K562 (cell line): ENCODE measurements at regions not wholly inside any gene's neighbourhood (a gene's known extent, or its start where the extent isn't known, plus 50 kb on each side); places are given as distances from the start of the nearest gene placed in this dataset.

Source experiments
- ATAC-seq: fragments of 200-7000 bp; cut with Tn5 transposase; 3 replicates; pipeline ENCODE4 v1.9.1; 2020; ENCODE audit warnings: moderate library complexity
- BruUV-seq: library from RNA; stranded (reverse); fragments of 400-500 nt; replicated peaks from 2 replicates; lab custom pipeline; 2021; lab: Mats Ljungman, UMichigan
- CTCF ChIA-PET: fragments of 300-600 bp; formaldehyde crosslinking; extraction: SDS; loops from one replicate; lab custom pipeline; 2021; ENCODE audit warnings: low intra/inter-chr PET ratio; lab: Yijun Ruan, JAX
- POLR2A ChIA-PET: fragments of 300-600, 350-650 bp; sonication (Branson Sonifier 250); formaldehyde crosslinking; extraction: SDS; loops from one replicate; lab custom pipeline; 2021; ENCODE audit warnings: antibody characterized with exemption, inconsistent platforms; lab: Yijun Ruan, JAX
- DNase-seq, 4 experiments: peaks; one replicate each; pipeline versions ENCODE4 v3.0.0 to v3.0.0-alpha.2; 2011 to 2018; ENCODE audit warnings: low spot score in 3 of 4, mixed read lengths in 3 of 4; ENCODE audit errors: extremely low read depth in 1 of 4
- FAIRE-seq: peaks from 2 replicates; lab custom pipeline; 2011; peaks lifted over from hg19 to GRCh38; lab: Jason Lieb, UNC
- H2AFZ ChIP-seq: 2 replicates; pipeline ENCODE4 v1.6.0; 2011; ENCODE audit warnings: low read depth, low read length, control low read depth, inconsistent platforms
- H3K27ac ChIP-seq: fragments of 200-600 bp; 3 replicates; pipeline ENCODE4 v1.8.0; 2011; ENCODE audit warnings: low read depth, mild to moderate bottlenecking, control low read depth, inconsistent platforms, low read length, moderate library complexity, mixed read lengths; ENCODE audit errors: extremely low read depth
- H3K27me3 ChIP-seq, 2 experiments: fragments of 300-600 bp in 1 of 2; 2 replicates in 1 of 2; 3 replicates in 1 of 2; pipeline versions ENCODE4 v1.6.0 to v1.8.0; 2011; ENCODE audit warnings: inconsistent platforms in 2 of 2, low read length in 2 of 2, mild to moderate bottlenecking in 1 of 2, mixed read lengths in 1 of 2, moderate library complexity in 1 of 2; ENCODE audit not compliant: control insufficient read depth in 2 of 2, insufficient read depth in 2 of 2
- H3K36me3 ChIP-seq: fragments of 300-600 bp; 3 replicates; pipeline ENCODE4 v1.8.0; 2011; ENCODE audit warnings: mild to moderate bottlenecking, low read length, inconsistent platforms; ENCODE audit not compliant: control insufficient read depth, insufficient read depth
- H3K4me1 ChIP-seq, 2 experiments: fragments of 200-600 bp in 1 of 2; replicated peaks in 1 of 2; 2 replicates in 1 of 2; 3 replicates in 1 of 2; pipeline versions ENCODE4 v1.5.1 to v1.8.0; 2011; ENCODE audit warnings: inconsistent platforms in 2 of 2, low read length in 2 of 2, mild to moderate bottlenecking in 1 of 2, mixed read lengths in 1 of 2, moderate library complexity in 1 of 2; ENCODE audit not compliant: control insufficient read depth in 2 of 2, insufficient read depth in 2 of 2
- H3K4me2 ChIP-seq: 2 replicates; pipeline ENCODE4 v1.6.1; 2011; ENCODE audit warnings: low read length, control low read depth, inconsistent platforms, mixed read lengths; ENCODE audit not compliant: insufficient read depth
- H3K4me3 ChIP-seq: fragments of 200-600 bp; sonication (generic), shearing (Covaris generic); 2 replicates; pipeline ENCODE4 v1.5.1; 2016; ENCODE audit warnings: control low read depth, inconsistent platforms
- H3K79me2 ChIP-seq: fragments of 200-600 bp; 3 replicates; pipeline ENCODE4 v1.8.0; 2011; ENCODE audit warnings: low read length, inconsistent platforms; ENCODE audit not compliant: control insufficient read depth, insufficient read depth
- H3K9ac ChIP-seq, 2 experiments: 2 replicates each; pipeline versions ENCODE4 v1.6.0 to v1.6.1; 2011; ENCODE audit warnings: low read depth in 2 of 2, low read length in 2 of 2, control low read depth in 1 of 2, inconsistent platforms in 1 of 2, mild to moderate bottlenecking in 1 of 2, mixed read lengths in 1 of 2; ENCODE audit not compliant: insufficient read depth in 1 of 2
- H3K9me1 ChIP-seq: one replicate; pipeline ENCODE4 v1.6.0; 2011; ENCODE audit warnings: inconsistent platforms, mild to moderate bottlenecking, low read length, moderate library complexity; ENCODE audit not compliant: control insufficient read depth, insufficient read depth
- H3K9me3 ChIP-seq: replicated peaks from 2 replicates; pipeline ENCODE4 v1.5.1; 2011; ENCODE audit warnings: low read depth, low read length, inconsistent platforms; ENCODE audit not compliant: control insufficient read depth, insufficient read depth
- H4K20me1 ChIP-seq: replicated peaks from 2 replicates; pipeline ENCODE4 v1.6.1; 2011; ENCODE audit warnings: low read length, inconsistent platforms, mixed read lengths; ENCODE audit not compliant: control insufficient read depth, insufficient read depth
- CREM ChIP-seq: IDR thresholded peaks from 2 replicates; pipeline ENCODE4 v1.6.1; 2014; ENCODE audit warnings: antibody characterized with exemption, low read depth
- HCFC1 ChIP-seq: IDR thresholded peaks from 2 replicates; pipeline ENCODE4 v1.6.1; 2012; ENCODE audit warnings: low read depth, low read length, improper control_type of control experiment
- HMG20B ChIP-seq: fragments of 250-450 bp; sonication (Bioruptor Pico); IDR thresholded peaks from 2 replicates; pipeline ENCODE4 v1.5.0; 2021; ENCODE audit warnings: mild to moderate bottlenecking
- NFIC ChIP-seq: fragments of 450-650 bp; IDR thresholded peaks from 2 replicates; pipeline ENCODE4 v1.6.1; 2017; ENCODE audit warnings: mild to moderate bottlenecking, inconsistent platforms
- PHB2 ChIP-seq: fragments of 450-650 bp; IDR thresholded peaks from 2 replicates; pipeline ENCODE4 v1.6.1; 2017; ENCODE audit warnings: low read depth
- RFX5 ChIP-seq: IDR thresholded peaks from 2 replicates; pipeline ENCODE4 v1.6.1; 2011; ENCODE audit warnings: low read depth, mild to moderate bottlenecking, improper control_type of control experiment, low read length
- ZBTB17 ChIP-seq: fragments of 450-650 bp; formaldehyde crosslinking; IDR thresholded peaks from 2 replicates; pipeline ENCODE4 v1.4.0; 2020; ENCODE audit warnings: mild to moderate bottlenecking
- ZNF3 ChIP-seq: fragments of 250-450 bp; sonication (Bioruptor Pico); IDR thresholded peaks from 2 replicates; pipeline ENCODE4 v1.5.0; 2021; ENCODE audit warnings: mild to moderate bottlenecking, moderate library complexity
- WGBS: fragments of 100-300 bp; shearing (Covaris generic); methylation state at CpG from one replicate; pipeline ENCODE4 v1.1.6; 2016; ENCODE audit warnings: low coverage, mixed read lengths; ENCODE audit not compliant: insufficient coverage; ENCODE audit errors: missing lambda C conversion rate; 5-methylcytosine and 5-hydroxymethylcytosine counted together
- in situ Hi-C: fragments of 300-500 bp; cut with MboI; formaldehyde crosslinking; loops from 4 replicates; pipeline ENCODE4 v1.15.0; 2018; ENCODE audit warnings: inconsistent platforms, mixed read lengths
- intact Hi-C: fragments of 100-400 bp; cut with micrococcal nuclease; formaldehyde crosslinking; loops from 2 replicates; pipeline ENCODE4 v1.14.2; 2022
- TF ChIP-seq, protein P1 (sequence below), 2 experiments: fragments of 450-650 bp in 1 of 2; IDR thresholded peaks; 2 replicates each; pipeline ENCODE4 v1.6.1; 2011 to 2017; ENCODE audit warnings: low read depth in 2 of 2, antibody characterized with exemption in 1 of 2, borderline replicate concordance in 1 of 2, low read length in 1 of 2, mild to moderate bottlenecking in 1 of 2, mixed read lengths in 1 of 2; ENCODE audit not compliant: control insufficient read depth in 1 of 2
- TF ChIP-seq, protein P2 (sequence below), 2 experiments: fragments of 450-650 bp; conservative IDR thresholded peaks; 2 replicates each; pipeline ENCODE4 v1.6.1; 2017; ENCODE audit warnings: mild to moderate bottlenecking in 2 of 2, moderate library complexity in 2 of 2

DNA sequence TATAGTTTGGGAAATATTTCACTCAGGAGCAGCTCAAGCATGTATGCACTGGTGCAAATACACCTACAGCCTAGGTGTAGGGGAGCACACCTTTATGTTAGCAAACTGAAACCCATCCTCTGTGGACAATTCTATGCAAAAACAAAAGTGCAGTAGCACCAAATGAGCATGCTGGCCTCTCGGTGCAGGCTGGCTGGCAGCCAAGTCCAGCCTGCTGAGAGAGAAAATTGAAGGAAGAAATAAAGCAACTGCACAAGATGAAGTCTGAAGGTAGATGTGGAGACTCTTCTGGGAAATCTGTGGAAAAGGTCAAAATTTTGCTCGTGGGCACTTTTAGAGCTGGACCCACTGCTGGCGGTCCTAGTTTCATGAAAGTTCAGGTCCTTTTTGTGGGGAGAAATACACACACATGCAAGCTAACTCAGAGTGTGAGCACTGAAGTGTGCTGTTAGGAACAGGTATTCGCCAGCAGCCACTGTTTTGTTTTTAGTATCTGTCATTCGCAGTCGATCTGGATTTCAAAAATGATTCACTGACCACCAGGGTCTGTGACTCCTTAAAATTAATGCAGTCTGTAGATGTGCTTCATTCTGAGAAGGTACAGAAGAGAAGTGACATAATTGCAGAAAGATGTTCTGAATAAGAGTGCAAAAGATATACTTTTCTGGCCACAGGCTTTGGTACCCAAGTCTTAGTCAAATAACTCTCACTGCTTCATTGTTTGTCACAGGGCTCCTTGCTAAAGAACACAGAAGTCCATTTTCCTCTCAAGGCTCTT lies 281.7 kb downstream of the PARP8 start:
- H3K4me1 ChIP-seq, result no peaks in the 10 kb centered on the region
- H3K27me3 ChIP-seq, result no peaks in the 10 kb centered on the region
- ATAC-seq, result no peak
- 4% methylated on average over 6 of the region's 6 CpGs for WGBS
- ChIA-PET CTCF (no interaction called here), POLR2A (interaction anchor here (0.8 kb wide), 1 partner anchor 366 kb away, joined by 3 read pairs; no protein-coding TSS in a partner anchor)
- no peak for FAIRE-seq
- no peak overlapping the region for H3K4me3 ChIP-seq
- no peak for DNase-seq
- H3K4me2 ChIP-seq, result no peak overlapping the region
- no peak overlapping the region for H3K9ac ChIP-seq
- TF ChIP-seq ZBTB17 (no peak), CREM (no peak), HCFC1 (no peak), NFIC (no peak; the same call in 1 of the 2 replicates), ZNF3 (CRISPR knock-in tag) (no peak), PHB2 (no peak), HMG20B (CRISPR knock-in tag) (no peak), RFX5 (no peak)
- TF ChIP-seq, protein P1, sequence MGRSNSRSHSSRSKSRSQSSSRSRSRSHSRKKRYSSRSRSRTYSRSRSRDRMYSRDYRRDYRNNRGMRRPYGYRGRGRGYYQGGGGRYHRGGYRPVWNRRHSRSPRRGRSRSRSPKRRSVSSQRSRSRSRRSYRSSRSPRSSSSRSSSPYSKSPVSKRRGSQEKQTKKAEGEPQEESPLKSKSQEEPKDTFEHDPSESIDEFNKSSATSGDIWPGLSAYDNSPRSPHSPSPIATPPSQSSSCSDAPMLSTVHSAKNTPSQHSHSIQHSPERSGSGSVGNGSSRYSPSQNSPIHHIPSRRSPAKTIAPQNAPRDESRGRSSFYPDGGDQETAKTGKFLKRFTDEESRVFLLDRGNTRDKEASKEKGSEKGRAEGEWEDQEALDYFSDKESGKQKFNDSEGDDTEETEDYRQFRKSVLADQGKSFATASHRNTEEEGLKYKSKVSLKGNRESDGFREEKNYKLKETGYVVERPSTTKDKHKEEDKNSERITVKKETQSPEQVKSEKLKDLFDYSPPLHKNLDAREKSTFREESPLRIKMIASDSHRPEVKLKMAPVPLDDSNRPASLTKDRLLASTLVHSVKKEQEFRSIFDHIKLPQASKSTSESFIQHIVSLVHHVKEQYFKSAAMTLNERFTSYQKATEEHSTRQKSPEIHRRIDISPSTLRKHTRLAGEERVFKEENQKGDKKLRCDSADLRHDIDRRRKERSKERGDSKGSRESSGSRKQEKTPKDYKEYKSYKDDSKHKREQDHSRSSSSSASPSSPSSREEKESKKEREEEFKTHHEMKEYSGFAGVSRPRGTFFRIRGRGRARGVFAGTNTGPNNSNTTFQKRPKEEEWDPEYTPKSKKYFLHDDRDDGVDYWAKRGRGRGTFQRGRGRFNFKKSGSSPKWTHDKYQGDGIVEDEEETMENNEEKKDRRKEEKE (IDR thresholded peaks at IDR 0.05; ENCODE audit: borderline replicate concordance in 1 of 2, control insufficient read depth in 1 of 2, low read depth in 2 of 2, low read length in 1 of 2), result no peak
- TF ChIP-seq, protein P2, sequence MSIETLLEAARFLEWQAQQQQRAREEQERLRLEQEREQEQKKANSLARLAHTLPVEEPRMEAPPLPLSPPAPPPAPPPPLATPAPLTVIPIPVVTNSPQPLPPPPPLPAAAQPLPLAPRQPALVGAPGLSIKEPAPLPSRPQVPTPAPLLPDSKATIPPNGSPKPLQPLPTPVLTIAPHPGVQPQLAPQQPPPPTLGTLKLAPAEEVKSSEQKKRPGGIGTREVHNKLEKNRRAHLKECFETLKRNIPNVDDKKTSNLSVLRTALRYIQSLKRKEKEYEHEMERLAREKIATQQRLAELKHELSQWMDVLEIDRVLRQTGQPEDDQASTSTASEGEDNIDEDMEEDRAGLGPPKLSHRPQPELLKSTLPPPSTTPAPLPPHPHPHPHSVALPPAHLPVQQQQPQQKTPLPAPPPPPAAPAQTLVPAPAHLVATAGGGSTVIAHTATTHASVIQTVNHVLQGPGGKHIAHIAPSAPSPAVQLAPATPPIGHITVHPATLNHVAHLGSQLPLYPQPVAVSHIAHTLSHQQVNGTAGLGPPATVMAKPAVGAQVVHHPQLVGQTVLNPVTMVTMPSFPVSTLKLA (conservative IDR thresholded peaks at IDR 0.05), result no peak
- no TSS peak for BruUV-seq
- no peaks in the 10 kb centered on the region for H4K20me1 ChIP-seq
- intact Hi-C loops, result no loop called here
- in situ Hi-C loops, result no loop called here
- no peaks in the 10 kb centered on the region for H3K9me1 ChIP-seq
- no peak overlapping the region for H2AFZ ChIP-seq
- H3K9me3 ChIP-seq, result no peaks in the 10 kb centered on the region
- H3K27ac ChIP-seq, result no peak overlapping the region
- H3K36me3 ChIP-seq, result no peaks in the 10 kb centered on the region
- H3K79me2 ChIP-seq, result no peaks in the 10 kb centered on the region
